WTC11 (cell line): ENCODE measurements at regions not wholly inside any gene's neighbourhood (a gene's known extent, or its start where the extent isn't known, plus 50 kb on each side); places are given as distances from the start of the nearest gene placed in this dataset.

ENCODE experiments used
- ATAC-seq: fragments of 200-7000 bp; cut with Tn5 transposase; 2 replicates; pipeline ENCODE4 v1.10.0; 2021; ENCODE audit warnings: mild to moderate bottlenecking, moderate library complexity
- CTCF ChIA-PET: fragments of 300-600 bp; sonication (Branson Sonifier 250); formaldehyde crosslinking; loops from one replicate; lab custom pipeline; 2021; ENCODE audit warnings: antibody characterized with exemption; lab: Charles Lee
- POLR2A ChIA-PET: fragments of 350-600 bp; sonication (Branson Sonifier 250); formaldehyde crosslinking; loops from one replicate; lab custom pipeline; 2021; ENCODE audit warnings: antibody characterized with exemption; lab: Charles Lee
- DNase-seq: peaks from one replicate; pipeline ENCODE4 v3.0.0; 2021; ENCODE audit warnings: low spot score
- H3K27ac Mint-ChIP-seq: 2 replicates; pipeline ENCODE4 v1.8.0; 2021; ENCODE audit warnings: mixed read lengths
- H3K27me3 Mint-ChIP-seq: 2 replicates; pipeline ENCODE4 v1.8.0; 2021; ENCODE audit warnings: low read depth, mild to moderate bottlenecking, moderate library complexity, mixed read lengths
- H3K36me3 Mint-ChIP-seq: 2 replicates; pipeline ENCODE4 v1.8.0; 2021; ENCODE audit warnings: mixed read lengths
- H3K4me1 Mint-ChIP-seq: 2 replicates; pipeline ENCODE4 v1.8.0; 2022; ENCODE audit warnings: mixed read lengths
- H3K4me3 Mint-ChIP-seq: 2 replicates; pipeline ENCODE4 v1.8.0; 2021; ENCODE audit warnings: mild to moderate bottlenecking, moderate library complexity, mixed read lengths
- H3K9me3 Mint-ChIP-seq: 2 replicates; pipeline ENCODE4 v1.8.0; 2021; ENCODE audit warnings: mixed read lengths
- AR ChIP-seq: fragments of 250-450 bp; sonication (Bioruptor Pico); IDR thresholded peaks from 2 replicates; pipeline ENCODE4 v1.9.0; 2021; ENCODE audit warnings: mild to moderate bottlenecking
- CTCF ChIP-seq: fragments of 200-600 bp; IDR thresholded peaks from 2 replicates; pipeline ENCODE4 v1.8.0; 2022; ENCODE audit warnings: antibody characterized with exemption
- ELF4 ChIP-seq: sonication (generic); formaldehyde crosslinking; IDR thresholded peaks from 2 replicates; pipeline ENCODE4 v1.8.1; 2022; ENCODE audit warnings: low read depth, mild to moderate bottlenecking, moderate library complexity, missing genetic modification reagents
- ETV6 ChIP-seq: sonication (generic); formaldehyde crosslinking; IDR thresholded peaks from 2 replicates; pipeline ENCODE4 v1.8.1; 2022; ENCODE audit warnings: mild to moderate bottlenecking, missing genetic modification reagents
- FOXK1 ChIP-seq: sonication (generic); formaldehyde crosslinking; IDR thresholded peaks from 2 replicates; pipeline ENCODE4 v1.8.0; 2022; ENCODE audit warnings: mild to moderate bottlenecking, moderate library complexity, missing genetic modification reagents
- HMGXB4 ChIP-seq: sonication (generic); formaldehyde crosslinking; IDR thresholded peaks from 2 replicates; pipeline ENCODE4 v1.8.1; 2023; ENCODE audit warnings: mild to moderate bottlenecking, moderate library complexity, missing genetic modification reagents
- IRF2 ChIP-seq: sonication (generic); formaldehyde crosslinking; IDR thresholded peaks from 2 replicates; pipeline ENCODE4 v1.8.0; 2022; ENCODE audit warnings: low read depth, missing genetic modification reagents, borderline replicate concordance
- NR1H2 ChIP-seq: sonication (generic); formaldehyde crosslinking; IDR thresholded peaks from 2 replicates; pipeline ENCODE4 v1.9.0; 2021; ENCODE audit warnings: mild to moderate bottlenecking, moderate library complexity, missing genetic modification reagents
- TEAD1 ChIP-seq: sonication (generic); formaldehyde crosslinking; IDR thresholded peaks from 2 replicates; pipeline ENCODE4 v1.8.0; 2022; ENCODE audit warnings: mild to moderate bottlenecking, missing genetic modification reagents
- ZNF317 ChIP-seq: sonication (generic); formaldehyde crosslinking; IDR thresholded peaks from 2 replicates; pipeline ENCODE4 v1.8.1; 2023; ENCODE audit warnings: low read depth, mild to moderate bottlenecking, moderate library complexity, missing genetic modification reagents, borderline replicate concordance
- ZNF423 ChIP-seq: fragments of 250-450 bp; sonication (Bioruptor Pico); IDR thresholded peaks from 2 replicates; pipeline ENCODE4 v2.1.2; 2022; ENCODE audit warnings: mild to moderate bottlenecking, moderate library complexity
- ZNF425 ChIP-seq: fragments of 250-450 bp; sonication (Bioruptor Pico); conservative IDR thresholded peaks from 2 replicates; pipeline ENCODE4 v1.9.0; 2021; ENCODE audit warnings: mild to moderate bottlenecking
- ZNF512 ChIP-seq: sonication (generic); formaldehyde crosslinking; IDR thresholded peaks from 2 replicates; pipeline ENCODE4 v1.8.1; 2022; ENCODE audit warnings: missing genetic modification reagents, borderline replicate concordance
- ZSCAN18 ChIP-seq: fragments of 250-450 bp; sonication (Bioruptor Pico); IDR thresholded peaks from 2 replicates; pipeline ENCODE4 v2.1.2; 2022; ENCODE audit warnings: mild to moderate bottlenecking, moderate library complexity
- TF ChIP-seq, protein P1 (sequence below): sonication (generic); formaldehyde crosslinking; IDR thresholded peaks from 2 replicates; pipeline ENCODE4 v1.8.1; 2023; ENCODE audit warnings: mild to moderate bottlenecking, missing genetic modification reagents
- TF ChIP-seq, protein P2 (sequence below): sonication (generic); formaldehyde crosslinking; conservative IDR thresholded peaks from 2 replicates; pipeline ENCODE4 v1.8.1; 2022; ENCODE audit warnings: mild to moderate bottlenecking, missing genetic modification reagents

DNA sequence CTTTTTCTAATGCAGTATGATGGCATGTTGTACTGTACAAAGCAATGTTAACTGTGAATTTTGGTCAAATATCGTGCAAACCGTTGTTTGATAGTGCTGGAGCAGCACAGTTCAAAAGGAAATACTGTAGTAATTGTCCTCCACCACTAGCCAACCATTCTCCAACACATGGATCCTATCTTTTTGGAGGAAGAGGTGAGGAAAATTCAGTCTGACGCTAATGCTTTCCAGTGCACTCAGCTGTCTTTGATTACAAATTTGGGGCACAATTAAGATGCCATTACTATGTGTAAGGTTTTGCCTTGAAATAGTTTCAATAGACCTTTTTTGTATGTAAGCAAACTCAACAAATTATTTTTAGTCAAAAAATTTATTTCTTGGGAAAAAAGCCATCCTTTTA, 240.5 kb upstream of the CCDC179 start (continued):
- TF ChIP-seq, protein P1, sequence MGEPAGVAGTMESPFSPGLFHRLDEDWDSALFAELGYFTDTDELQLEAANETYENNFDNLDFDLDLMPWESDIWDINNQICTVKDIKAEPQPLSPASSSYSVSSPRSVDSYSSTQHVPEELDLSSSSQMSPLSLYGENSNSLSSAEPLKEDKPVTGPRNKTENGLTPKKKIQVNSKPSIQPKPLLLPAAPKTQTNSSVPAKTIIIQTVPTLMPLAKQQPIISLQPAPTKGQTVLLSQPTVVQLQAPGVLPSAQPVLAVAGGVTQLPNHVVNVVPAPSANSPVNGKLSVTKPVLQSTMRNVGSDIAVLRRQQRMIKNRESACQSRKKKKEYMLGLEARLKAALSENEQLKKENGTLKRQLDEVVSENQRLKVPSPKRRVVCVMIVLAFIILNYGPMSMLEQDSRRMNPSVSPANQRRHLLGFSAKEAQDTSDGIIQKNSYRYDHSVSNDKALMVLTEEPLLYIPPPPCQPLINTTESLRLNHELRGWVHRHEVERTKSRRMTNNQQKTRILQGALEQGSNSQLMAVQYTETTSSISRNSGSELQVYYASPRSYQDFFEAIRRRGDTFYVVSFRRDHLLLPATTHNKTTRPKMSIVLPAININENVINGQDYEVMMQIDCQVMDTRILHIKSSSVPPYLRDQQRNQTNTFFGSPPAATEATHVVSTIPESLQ = no peak
- TF ChIP-seq NR1H2 (no peak), ELF4 (CRISPR knock-in tag) (no peak), HMGXB4 (CRISPR knock-in tag) (no peak), ZSCAN18 (CRISPR knock-in tag) (no peak)

DNA sequence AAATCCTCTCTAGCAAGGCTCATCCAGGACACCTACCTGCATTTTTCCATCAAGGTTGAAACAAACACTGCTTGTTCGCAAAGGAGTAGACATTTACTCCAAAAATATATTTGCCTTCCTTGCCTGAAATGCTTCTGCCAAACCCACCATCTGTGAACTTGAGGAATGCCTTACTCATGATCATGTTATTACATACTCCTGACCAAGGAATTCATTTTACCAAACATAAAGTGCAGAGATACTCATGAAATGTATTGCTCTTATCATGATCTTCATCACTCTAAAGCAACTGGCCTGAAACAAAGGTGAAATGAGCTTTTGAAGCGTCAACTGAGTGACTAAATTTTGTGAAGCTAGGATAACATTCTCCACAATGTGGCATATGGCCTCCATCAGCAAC, 243.1 kb upstream of the CCDC179 start:
- DNase-seq (no peak), ATAC-seq (no peak)
- TF ChIP-seq CTCF (no peak), FOXK1 (CRISPR knock-in tag) (no peak), ZNF423 (CRISPR knock-in tag) (no peak), AR (CRISPR knock-in tag) (no peak), TEAD1 (no peak), ZNF425 (CRISPR knock-in tag) (no peak), ETV6 (CRISPR knock-in tag) (no peak), ZNF512 (CRISPR knock-in tag) (no peak), ZNF317 (CRISPR knock-in tag) (no peak), IRF2 (CRISPR knock-in tag) (no peak)
- TF ChIP-seq, protein P2, sequence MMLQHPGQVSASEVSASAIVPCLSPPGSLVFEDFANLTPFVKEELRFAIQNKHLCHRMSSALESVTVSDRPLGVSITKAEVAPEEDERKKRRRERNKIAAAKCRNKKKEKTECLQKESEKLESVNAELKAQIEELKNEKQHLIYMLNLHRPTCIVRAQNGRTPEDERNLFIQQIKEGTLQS (CRISPR knock-in tag) = no peak
- H3K9me3 Mint-ChIP-seq = peaks cover 9% of the 10 kb centered on the region
- no peak overlapping the region for H3K27ac Mint-ChIP-seq
- CTCF ChIA-PET = no interaction called here
- no peaks in the 10 kb centered on the region for H3K27me3 Mint-ChIP-seq
- H3K4me3 Mint-ChIP-seq = no peak overlapping the region
- POLR2A ChIA-PET = no interaction called here
- H3K4me1 Mint-ChIP-seq = peaks cover 4% of the 10 kb centered on the region; the same call in 1 of the 2 replicates
- H3K36me3 Mint-ChIP-seq = no peaks in the 10 kb centered on the region
